ENCODE measurements at regions not wholly inside any gene's neighbourhood (a gene's known extent, or its start where the extent isn't known, plus 50 kb on each side); places are given as distances from the start of the nearest gene placed in this dataset.

DNA sequence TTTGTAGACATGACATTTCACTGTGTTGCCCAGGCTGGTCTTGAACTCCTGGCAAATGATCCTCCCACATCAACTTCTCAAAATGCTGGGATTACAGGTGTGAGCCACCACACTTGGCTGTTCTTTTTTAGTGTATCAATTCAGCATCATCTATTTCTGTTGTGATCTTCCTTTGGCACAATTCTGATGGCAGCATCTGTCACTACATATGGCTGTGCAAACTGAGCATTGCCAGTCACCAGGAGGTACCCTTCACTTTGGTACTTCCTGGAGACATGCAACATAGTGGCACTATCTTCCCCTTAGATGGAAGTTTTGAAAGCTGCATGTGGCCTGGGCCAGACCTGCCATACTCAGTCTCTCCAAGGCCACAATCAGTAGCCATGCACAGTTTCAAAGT lies 467.1 kb upstream of the TMPO start:
- Histone ChIP-seq H3K4me1 (ENCODE audit: control insufficient read depth in 1 of 2, insufficient read depth in 2 of 2, low read depth in 1 of 2, low read length in 1 of 2) (no peaks in the 10 kb centered on the region), H3K9me3 (no peaks in the 10 kb centered on the region), H3K9ac (no peak overlapping the region), H3K4me3 (ENCODE audit: low read depth in 2 of 2, low read length in 1 of 2) (no peak overlapping the region), H3K27ac (ENCODE audit: low read depth in 2 of 2, low read length in 1 of 2) (no peak overlapping the region), H4K20me1 (ENCODE audit: insufficient read depth) (no peaks in the 10 kb centered on the region), H3K27me3 (ENCODE audit: insufficient read depth) (no peaks in the 10 kb centered on the region), H3K36me3 (replicated peaks in 1 of 2; ENCODE audit: control insufficient read depth in 1 of 2, insufficient read depth in 2 of 2, low read length in 1 of 2) (no peaks in the 10 kb centered on the region), H3F3A (replicated peaks; ENCODE audit: insufficient read depth) (no peaks in the 10 kb centered on the region), H3K4me2 (no peak overlapping the region), H2AFZ (ENCODE audit: low read depth) (no peak overlapping the region), H3K9me2 (no peaks in the 10 kb centered on the region), H3K79me2 (ENCODE audit: insufficient read depth) (no peaks in the 10 kb centered on the region)
- no peak for DNase-seq
- ChIA-PET CTCF (no interaction called here), POLR2A (no interaction called here)
- TF ChIP-seq, protein P1, sequence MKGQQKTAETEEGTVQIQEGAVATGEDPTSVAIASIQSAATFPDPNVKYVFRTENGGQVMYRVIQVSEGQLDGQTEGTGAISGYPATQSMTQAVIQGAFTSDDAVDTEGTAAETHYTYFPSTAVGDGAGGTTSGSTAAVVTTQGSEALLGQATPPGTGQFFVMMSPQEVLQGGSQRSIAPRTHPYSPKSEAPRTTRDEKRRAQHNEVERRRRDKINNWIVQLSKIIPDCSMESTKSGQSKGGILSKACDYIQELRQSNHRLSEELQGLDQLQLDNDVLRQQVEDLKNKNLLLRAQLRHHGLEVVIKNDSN (IDR thresholded peaks at IDR 0.05; ENCODE audit: borderline replicate concordance, low read depth) = no peak
- TF ChIP-seq RFX5 (IDR thresholded peaks at IDR 0.05; ENCODE audit: low read length) (no peak), RAD21 (IDR thresholded peaks at IDR 0.05; ENCODE audit: low read length) (no peak), FOXJ3 (CRISPR knock-in tag; IDR thresholded peaks at IDR 0.05) (no peak), SMC3 (IDR thresholded peaks at IDR 0.05; ENCODE audit: low read depth, low read length) (no peak), CHD2 (IDR thresholded peaks at IDR 0.05; ENCODE audit: low read length, partially characterized antibody) (no peak), MXI1 (IDR thresholded peaks at IDR 0.05; ENCODE audit: low read depth, low read length) (no peak), YY1 (IDR thresholded peaks at IDR 0.05; ENCODE audit: low read depth) (no peak), SIN3A (IDR thresholded peaks at IDR 0.05; ENCODE audit: borderline replicate concordance, low read depth, low read length) (no peak), TCF12 (IDR thresholded peaks at IDR 0.05) (no peak), TAF1 (IDR thresholded peaks at IDR 0.05; ENCODE audit: borderline replicate concordance, low read depth, low read length) (no peak)
- TF ChIP-seq, protein P2, sequence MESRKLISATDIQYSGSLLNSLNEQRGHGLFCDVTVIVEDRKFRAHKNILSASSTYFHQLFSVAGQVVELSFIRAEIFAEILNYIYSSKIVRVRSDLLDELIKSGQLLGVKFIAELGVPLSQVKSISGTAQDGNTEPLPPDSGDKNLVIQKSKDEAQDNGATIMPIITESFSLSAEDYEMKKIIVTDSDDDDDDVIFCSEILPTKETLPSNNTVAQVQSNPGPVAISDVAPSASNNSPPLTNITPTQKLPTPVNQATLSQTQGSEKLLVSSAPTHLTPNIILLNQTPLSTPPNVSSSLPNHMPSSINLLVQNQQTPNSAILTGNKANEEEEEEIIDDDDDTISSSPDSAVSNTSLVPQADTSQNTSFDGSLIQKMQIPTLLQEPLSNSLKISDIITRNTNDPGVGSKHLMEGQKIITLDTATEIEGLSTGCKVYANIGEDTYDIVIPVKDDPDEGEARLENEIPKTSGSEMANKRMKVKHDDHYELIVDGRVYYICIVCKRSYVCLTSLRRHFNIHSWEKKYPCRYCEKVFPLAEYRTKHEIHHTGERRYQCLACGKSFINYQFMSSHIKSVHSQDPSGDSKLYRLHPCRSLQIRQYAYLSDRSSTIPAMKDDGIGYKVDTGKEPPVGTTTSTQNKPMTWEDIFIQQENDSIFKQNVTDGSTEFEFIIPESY (IDR thresholded peaks at IDR 0.05; ENCODE audit: borderline replicate concordance, low read depth) = no peak

DNA sequence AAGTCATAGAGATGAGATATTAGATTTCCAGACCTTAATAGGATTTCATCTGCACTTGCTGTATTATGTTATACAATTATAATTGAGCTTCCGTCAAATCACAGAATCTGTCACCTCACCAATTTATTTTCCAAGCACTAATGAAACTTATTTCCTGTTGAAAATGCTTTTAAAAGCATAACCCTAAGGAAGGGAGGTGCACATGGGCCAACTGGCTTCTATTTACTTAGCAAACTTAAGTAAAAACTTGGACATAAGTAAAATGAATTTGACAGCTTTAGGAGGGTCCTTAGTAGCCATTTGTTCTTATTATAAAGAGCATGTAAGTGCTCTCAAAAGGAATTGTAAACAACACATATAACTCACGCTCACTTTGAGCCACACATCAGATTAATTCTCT lies 462.2 kb upstream of the TMPO start:
- no peak for DNase-seq
- Histone ChIP-seq H3F3A (replicated peaks; ENCODE audit: insufficient read depth) (no peaks in the 10 kb centered on the region), H3K9me2 (no peaks in the 10 kb centered on the region), H3K27ac (ENCODE audit: low read depth in 2 of 2, low read length in 1 of 2) (no peak overlapping the region), H2AFZ (ENCODE audit: low read depth) (no peak overlapping the region), H3K4me1 (ENCODE audit: control insufficient read depth in 1 of 2, insufficient read depth in 2 of 2, low read depth in 1 of 2, low read length in 1 of 2) (no peaks in the 10 kb centered on the region; a peak in 1 of 4 replicates), H4K20me1 (ENCODE audit: insufficient read depth) (no peaks in the 10 kb centered on the region), H3K9me3 (no peaks in the 10 kb centered on the region), H3K4me3 (ENCODE audit: low read depth in 2 of 2, low read length in 1 of 2) (no peak overlapping the region), H3K79me2 (ENCODE audit: insufficient read depth) (no peaks in the 10 kb centered on the region), H3K9ac (no peak overlapping the region), H3K36me3 (replicated peaks in 1 of 2; ENCODE audit: control insufficient read depth in 1 of 2, insufficient read depth in 2 of 2, low read length in 1 of 2) (no peaks in the 10 kb centered on the region), H3K4me2 (no peak overlapping the region), H3K27me3 (ENCODE audit: insufficient read depth) (no peaks in the 10 kb centered on the region)
- ChIA-PET POLR2A (no interaction called here), CTCF (interaction anchor here (1.0 kb wide), 1 partner anchor 12 kb away, joined by 3 read pairs; no protein-coding TSS in a partner anchor)
- WGBS (ENCODE audit: low lambda C conversion rate) = 32% methylated on average over 2 of the region's 2 CpGs
- TF ChIP-seq RAD21 (IDR thresholded peaks at IDR 0.05; ENCODE audit: low read length) (no peak), YY1 (IDR thresholded peaks at IDR 0.05; ENCODE audit: low read depth) (no peak), RCOR1 (IDR thresholded peaks at IDR 0.05; ENCODE audit: low read length) (no peak), EP300 (IDR thresholded peaks at IDR 0.05; ENCODE audit: borderline replicate concordance in 1 of 2, low read depth in 1 of 2, low read length in 1 of 2) (no peak), TEAD4 (IDR thresholded peaks at IDR 0.05; ENCODE audit: borderline replicate concordance, insufficient read depth) (no peak)
- TF ChIP-seq, protein P3, sequence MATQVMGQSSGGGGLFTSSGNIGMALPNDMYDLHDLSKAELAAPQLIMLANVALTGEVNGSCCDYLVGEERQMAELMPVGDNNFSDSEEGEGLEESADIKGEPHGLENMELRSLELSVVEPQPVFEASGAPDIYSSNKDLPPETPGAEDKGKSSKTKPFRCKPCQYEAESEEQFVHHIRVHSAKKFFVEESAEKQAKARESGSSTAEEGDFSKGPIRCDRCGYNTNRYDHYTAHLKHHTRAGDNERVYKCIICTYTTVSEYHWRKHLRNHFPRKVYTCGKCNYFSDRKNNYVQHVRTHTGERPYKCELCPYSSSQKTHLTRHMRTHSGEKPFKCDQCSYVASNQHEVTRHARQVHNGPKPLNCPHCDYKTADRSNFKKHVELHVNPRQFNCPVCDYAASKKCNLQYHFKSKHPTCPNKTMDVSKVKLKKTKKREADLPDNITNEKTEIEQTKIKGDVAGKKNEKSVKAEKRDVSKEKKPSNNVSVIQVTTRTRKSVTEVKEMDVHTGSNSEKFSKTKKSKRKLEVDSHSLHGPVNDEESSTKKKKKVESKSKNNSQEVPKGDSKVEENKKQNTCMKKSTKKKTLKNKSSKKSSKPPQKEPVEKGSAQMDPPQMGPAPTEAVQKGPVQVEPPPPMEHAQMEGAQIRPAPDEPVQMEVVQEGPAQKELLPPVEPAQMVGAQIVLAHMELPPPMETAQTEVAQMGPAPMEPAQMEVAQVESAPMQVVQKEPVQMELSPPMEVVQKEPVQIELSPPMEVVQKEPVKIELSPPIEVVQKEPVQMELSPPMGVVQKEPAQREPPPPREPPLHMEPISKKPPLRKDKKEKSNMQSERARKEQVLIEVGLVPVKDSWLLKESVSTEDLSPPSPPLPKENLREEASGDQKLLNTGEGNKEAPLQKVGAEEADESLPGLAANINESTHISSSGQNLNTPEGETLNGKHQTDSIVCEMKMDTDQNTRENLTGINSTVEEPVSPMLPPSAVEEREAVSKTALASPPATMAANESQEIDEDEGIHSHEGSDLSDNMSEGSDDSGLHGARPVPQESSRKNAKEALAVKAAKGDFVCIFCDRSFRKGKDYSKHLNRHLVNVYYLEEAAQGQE (IDR thresholded peaks at IDR 0.05; ENCODE audit: low read depth, low read length) = no peak
- TF ChIP-seq, protein P2 (IDR thresholded peaks at IDR 0.05; ENCODE audit: borderline replicate concordance, low read depth) = no peak
- TF ChIP-seq, protein P4, sequence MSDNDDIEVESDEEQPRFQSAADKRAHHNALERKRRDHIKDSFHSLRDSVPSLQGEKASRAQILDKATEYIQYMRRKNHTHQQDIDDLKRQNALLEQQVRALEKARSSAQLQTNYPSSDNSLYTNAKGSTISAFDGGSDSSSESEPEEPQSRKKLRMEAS (IDR thresholded peaks at IDR 0.05; ENCODE audit: low read depth) = no peak
- TF ChIP-seq, protein P5, sequence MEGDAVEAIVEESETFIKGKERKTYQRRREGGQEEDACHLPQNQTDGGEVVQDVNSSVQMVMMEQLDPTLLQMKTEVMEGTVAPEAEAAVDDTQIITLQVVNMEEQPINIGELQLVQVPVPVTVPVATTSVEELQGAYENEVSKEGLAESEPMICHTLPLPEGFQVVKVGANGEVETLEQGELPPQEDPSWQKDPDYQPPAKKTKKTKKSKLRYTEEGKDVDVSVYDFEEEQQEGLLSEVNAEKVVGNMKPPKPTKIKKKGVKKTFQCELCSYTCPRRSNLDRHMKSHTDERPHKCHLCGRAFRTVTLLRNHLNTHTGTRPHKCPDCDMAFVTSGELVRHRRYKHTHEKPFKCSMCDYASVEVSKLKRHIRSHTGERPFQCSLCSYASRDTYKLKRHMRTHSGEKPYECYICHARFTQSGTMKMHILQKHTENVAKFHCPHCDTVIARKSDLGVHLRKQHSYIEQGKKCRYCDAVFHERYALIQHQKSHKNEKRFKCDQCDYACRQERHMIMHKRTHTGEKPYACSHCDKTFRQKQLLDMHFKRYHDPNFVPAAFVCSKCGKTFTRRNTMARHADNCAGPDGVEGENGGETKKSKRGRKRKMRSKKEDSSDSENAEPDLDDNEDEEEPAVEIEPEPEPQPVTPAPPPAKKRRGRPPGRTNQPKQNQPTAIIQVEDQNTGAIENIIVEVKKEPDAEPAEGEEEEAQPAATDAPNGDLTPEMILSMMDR (IDR thresholded peaks at IDR 0.05) = no peak

All from SK-N-SH (cell line).